WTC11 (cell line): ENCODE measurements at regions not wholly inside any gene's neighbourhood (a gene's known extent, or its start where the extent isn't known, plus 50 kb on each side); places are given as distances from the start of the nearest gene placed in this dataset.

Source experiments
- ATAC-seq: fragments of 200-7000 bp; cut with Tn5 transposase; 2 replicates; pipeline ENCODE4 v1.10.0; 2021; ENCODE audit warnings: mild to moderate bottlenecking, moderate library complexity
- CTCF ChIA-PET: fragments of 300-600 bp; sonication (Branson Sonifier 250); formaldehyde crosslinking; loops from one replicate; lab custom pipeline; 2021; ENCODE audit warnings: antibody characterized with exemption; lab: Charles Lee
- POLR2A ChIA-PET: fragments of 350-600 bp; sonication (Branson Sonifier 250); formaldehyde crosslinking; loops from one replicate; lab custom pipeline; 2021; ENCODE audit warnings: antibody characterized with exemption; lab: Charles Lee
- DNase-seq: peaks from one replicate; pipeline ENCODE4 v3.0.0; 2021; ENCODE audit warnings: low spot score
- H3K27ac Mint-ChIP-seq: 2 replicates; pipeline ENCODE4 v1.8.0; 2021; ENCODE audit warnings: mixed read lengths
- H3K27me3 Mint-ChIP-seq: 2 replicates; pipeline ENCODE4 v1.8.0; 2021; ENCODE audit warnings: low read depth, mild to moderate bottlenecking, moderate library complexity, mixed read lengths
- H3K36me3 Mint-ChIP-seq: 2 replicates; pipeline ENCODE4 v1.8.0; 2021; ENCODE audit warnings: mixed read lengths
- H3K4me1 Mint-ChIP-seq: 2 replicates; pipeline ENCODE4 v1.8.0; 2022; ENCODE audit warnings: mixed read lengths
- H3K4me3 Mint-ChIP-seq: 2 replicates; pipeline ENCODE4 v1.8.0; 2021; ENCODE audit warnings: mild to moderate bottlenecking, moderate library complexity, mixed read lengths
- H3K9me3 Mint-ChIP-seq: 2 replicates; pipeline ENCODE4 v1.8.0; 2021; ENCODE audit warnings: mixed read lengths
- ATF3 ChIP-seq: sonication (generic); formaldehyde crosslinking; conservative IDR thresholded peaks from 2 replicates; pipeline ENCODE4 v1.8.1; 2022; ENCODE audit warnings: mild to moderate bottlenecking, missing genetic modification reagents
- FOXK1 ChIP-seq: sonication (generic); formaldehyde crosslinking; IDR thresholded peaks from 2 replicates; pipeline ENCODE4 v1.8.0; 2022; ENCODE audit warnings: mild to moderate bottlenecking, moderate library complexity, missing genetic modification reagents
- GRHL2 ChIP-seq: fragments of 250-450 bp; sonication (Bioruptor Pico); IDR thresholded peaks from 2 replicates; pipeline ENCODE4 v1.8.0; 2022; ENCODE audit warnings: mild to moderate bottlenecking, moderate library complexity; ENCODE audit not compliant: insufficient replicate concordance, severe bottlenecking
- IRF2 ChIP-seq: sonication (generic); formaldehyde crosslinking; IDR thresholded peaks from 2 replicates; pipeline ENCODE4 v1.8.0; 2022; ENCODE audit warnings: low read depth, missing genetic modification reagents, borderline replicate concordance
- JAZF1 ChIP-seq: fragments of 250-450 bp; sonication (Bioruptor Pico); IDR thresholded peaks from 2 replicates; pipeline ENCODE4 v1.9.0; 2021; ENCODE audit warnings: moderate library complexity, mild to moderate bottlenecking, inconsistent platforms
- MXD4 ChIP-seq: fragments of 250-450 bp; sonication (Bioruptor Pico); IDR thresholded peaks from 2 replicates; pipeline ENCODE4 v1.8.0; 2021; ENCODE audit warnings: mild to moderate bottlenecking, moderate library complexity, borderline replicate concordance
- NFATC4 ChIP-seq: fragments of 250-450 bp; sonication (Bioruptor Pico); IDR thresholded peaks from 2 replicates; pipeline ENCODE4 v1.9.0; 2021; ENCODE audit warnings: mild to moderate bottlenecking
- NR1H2 ChIP-seq: sonication (generic); formaldehyde crosslinking; IDR thresholded peaks from 2 replicates; pipeline ENCODE4 v1.9.0; 2021; ENCODE audit warnings: mild to moderate bottlenecking, moderate library complexity, missing genetic modification reagents
- PRRX2 ChIP-seq: fragments of 250-450 bp; sonication (Bioruptor Pico); IDR thresholded peaks from 2 replicates; pipeline ENCODE4 v1.8.0; 2021; ENCODE audit warnings: mild to moderate bottlenecking
- SOX15 ChIP-seq: fragments of 250-450 bp; sonication (Bioruptor Pico); IDR thresholded peaks from 2 replicates; pipeline ENCODE4 v1.9.0; 2021; ENCODE audit warnings: mild to moderate bottlenecking
- SP1 ChIP-seq: sonication (generic); formaldehyde crosslinking; conservative IDR thresholded peaks from 2 replicates; pipeline ENCODE4 v1.8.1; 2022; ENCODE audit warnings: missing genetic modification reagents
- ZNF416 ChIP-seq: fragments of 250-450 bp; sonication (Bioruptor Pico); IDR thresholded peaks from 2 replicates; pipeline ENCODE4 v1.9.0; 2021; ENCODE audit warnings: mild to moderate bottlenecking, inconsistent platforms
- TF ChIP-seq, protein P1 (sequence below): sonication (generic); formaldehyde crosslinking; conservative IDR thresholded peaks from 2 replicates; pipeline ENCODE4 v1.8.1; 2023; ENCODE audit warnings: mild to moderate bottlenecking, low read depth, missing genetic modification reagents, moderate library complexity
- TF ChIP-seq, protein P2 (sequence below): fragments of 250-450 bp; sonication (Bioruptor Pico); conservative IDR thresholded peaks from 2 replicates; pipeline ENCODE4 v1.9.0; 2021; ENCODE audit warnings: mild to moderate bottlenecking
- TF ChIP-seq, protein P3 (sequence below): sonication (generic); formaldehyde crosslinking; IDR thresholded peaks from 2 replicates; pipeline ENCODE4 v1.8.0; 2023; ENCODE audit warnings: mild to moderate bottlenecking, missing genetic modification reagents

- TF ChIP-seq, protein P1, sequence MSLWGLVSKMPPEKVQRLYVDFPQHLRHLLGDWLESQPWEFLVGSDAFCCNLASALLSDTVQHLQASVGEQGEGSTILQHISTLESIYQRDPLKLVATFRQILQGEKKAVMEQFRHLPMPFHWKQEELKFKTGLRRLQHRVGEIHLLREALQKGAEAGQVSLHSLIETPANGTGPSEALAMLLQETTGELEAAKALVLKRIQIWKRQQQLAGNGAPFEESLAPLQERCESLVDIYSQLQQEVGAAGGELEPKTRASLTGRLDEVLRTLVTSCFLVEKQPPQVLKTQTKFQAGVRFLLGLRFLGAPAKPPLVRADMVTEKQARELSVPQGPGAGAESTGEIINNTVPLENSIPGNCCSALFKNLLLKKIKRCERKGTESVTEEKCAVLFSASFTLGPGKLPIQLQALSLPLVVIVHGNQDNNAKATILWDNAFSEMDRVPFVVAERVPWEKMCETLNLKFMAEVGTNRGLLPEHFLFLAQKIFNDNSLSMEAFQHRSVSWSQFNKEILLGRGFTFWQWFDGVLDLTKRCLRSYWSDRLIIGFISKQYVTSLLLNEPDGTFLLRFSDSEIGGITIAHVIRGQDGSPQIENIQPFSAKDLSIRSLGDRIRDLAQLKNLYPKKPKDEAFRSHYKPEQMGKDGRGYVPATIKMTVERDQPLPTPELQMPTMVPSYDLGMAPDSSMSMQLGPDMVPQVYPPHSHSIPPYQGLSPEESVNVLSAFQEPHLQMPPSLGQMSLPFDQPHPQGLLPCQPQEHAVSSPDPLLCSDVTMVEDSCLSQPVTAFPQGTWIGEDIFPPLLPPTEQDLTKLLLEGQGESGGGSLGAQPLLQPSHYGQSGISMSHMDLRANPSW (CRISPR knock-in tag) = no peak
- TF ChIP-seq FOXK1 (CRISPR knock-in tag) = no peak
Observed at GRCh38 chr3:5731100-5731499, 543.6 kb downstream of the EDEM1 start (continued).

- TF ChIP-seq SOX15 (CRISPR knock-in tag) (no peak), ZNF416 (no peak), MXD4 (CRISPR knock-in tag) (no peak), ATF3 (CRISPR knock-in tag) (no peak), JAZF1 (CRISPR knock-in tag) (no peak)
- TF ChIP-seq, all 79 proteins: peak for 0
- ATAC-seq = no peak
- POLR2A ChIA-PET = no interaction called here
- H3K27me3 Mint-ChIP-seq = peaks cover 3% of the 10 kb centered on the region; the same call in 1 of the 2 replicates
- H3K36me3 Mint-ChIP-seq = peaks cover 28% of the 10 kb centered on the region
- CTCF ChIA-PET = interaction anchor here (0.6 kb wide), 1 partner anchor 177 kb away, joined by 3 read pairs; no protein-coding TSS in a partner anchor
- DNase-seq = no peak
- H3K4me1 Mint-ChIP-seq = no peaks in the 10 kb centered on the region
- H3K4me3 Mint-ChIP-seq = no peak overlapping the region
- no peak overlapping the region for H3K27ac Mint-ChIP-seq
- H3K9me3 Mint-ChIP-seq = peaks cover 60% of the 10 kb centered on the region
Observed at GRCh38 chr3:5732081-5732480, 544.6 kb downstream of the EDEM1 start.

- H3K9me3 Mint-ChIP-seq = peaks cover 52% of the 10 kb centered on the region
- CTCF ChIA-PET = no interaction called here
- no peaks in the 10 kb centered on the region for H3K4me1 Mint-ChIP-seq
- H3K27me3 Mint-ChIP-seq = no peaks in the 10 kb centered on the region
- ATAC-seq (no peak), DNase-seq (no peak)
- POLR2A ChIA-PET = no interaction called here
- peaks cover 28% of the 10 kb centered on the region for H3K36me3 Mint-ChIP-seq
- H3K4me3 Mint-ChIP-seq = no peak overlapping the region
- no peak for TF ChIP-seq GRHL2 (CRISPR knock-in tag)
- TF ChIP-seq PRRX2 (CRISPR knock-in tag) = no peak
- TF ChIP-seq NR1H2 (CRISPR knock-in tag) = no peak
- H3K27ac Mint-ChIP-seq = no peak overlapping the region
Observed at GRCh38 chr3:5733995-5734394, 546.5 kb downstream of the EDEM1 start.

GRCh38 chr3:5735896-5736295 is 548.4 kb downstream of the EDEM1 start:
- H3K36me3 Mint-ChIP-seq = peaks cover 29% of the 10 kb centered on the region
- no peaks in the 10 kb centered on the region for H3K27me3 Mint-ChIP-seq
- CTCF ChIA-PET = no interaction called here
- peaks cover 47% of the 10 kb centered on the region for H3K9me3 Mint-ChIP-seq
- TF ChIP-seq, protein P2, sequence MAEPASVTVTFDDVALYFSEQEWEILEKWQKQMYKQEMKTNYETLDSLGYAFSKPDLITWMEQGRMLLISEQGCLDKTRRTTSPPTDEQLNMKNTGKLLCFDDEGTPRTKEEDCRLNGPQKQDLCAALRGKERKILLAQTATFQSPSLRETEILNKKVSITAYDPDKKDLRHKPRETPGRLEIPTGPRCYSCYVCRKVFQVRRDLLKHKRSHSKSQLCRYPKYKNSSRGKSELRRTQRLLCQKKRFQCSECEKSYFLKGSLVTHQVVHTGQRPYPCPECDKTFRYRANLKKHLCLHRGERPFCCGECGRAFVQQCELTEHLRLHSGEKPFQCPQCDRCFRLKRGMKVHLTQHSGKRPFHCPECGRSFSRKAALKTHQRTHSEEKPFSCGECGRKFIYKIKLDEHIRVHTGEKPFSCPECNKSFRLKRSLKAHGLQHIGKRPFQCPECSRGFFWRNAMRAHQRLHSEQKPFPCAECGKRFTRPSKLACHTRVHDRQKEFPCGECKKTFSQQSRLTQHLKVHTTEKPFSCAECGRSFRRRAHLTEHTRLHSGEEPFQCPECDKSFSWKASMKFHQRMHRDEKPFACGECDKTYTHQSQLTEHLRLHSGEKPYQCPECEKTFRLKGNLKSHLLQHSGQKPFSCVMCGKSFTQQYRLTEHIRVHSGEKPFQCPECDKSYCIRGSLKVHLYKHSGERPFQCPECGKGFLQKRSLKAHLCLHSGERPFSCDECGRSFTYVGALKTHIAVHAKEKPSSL = no peak
- TF ChIP-seq SP1 (CRISPR knock-in tag) (no peak), NFATC4 (CRISPR knock-in tag) (no peak), IRF2 (CRISPR knock-in tag) (no peak)
- TF ChIP-seq, protein P3, sequence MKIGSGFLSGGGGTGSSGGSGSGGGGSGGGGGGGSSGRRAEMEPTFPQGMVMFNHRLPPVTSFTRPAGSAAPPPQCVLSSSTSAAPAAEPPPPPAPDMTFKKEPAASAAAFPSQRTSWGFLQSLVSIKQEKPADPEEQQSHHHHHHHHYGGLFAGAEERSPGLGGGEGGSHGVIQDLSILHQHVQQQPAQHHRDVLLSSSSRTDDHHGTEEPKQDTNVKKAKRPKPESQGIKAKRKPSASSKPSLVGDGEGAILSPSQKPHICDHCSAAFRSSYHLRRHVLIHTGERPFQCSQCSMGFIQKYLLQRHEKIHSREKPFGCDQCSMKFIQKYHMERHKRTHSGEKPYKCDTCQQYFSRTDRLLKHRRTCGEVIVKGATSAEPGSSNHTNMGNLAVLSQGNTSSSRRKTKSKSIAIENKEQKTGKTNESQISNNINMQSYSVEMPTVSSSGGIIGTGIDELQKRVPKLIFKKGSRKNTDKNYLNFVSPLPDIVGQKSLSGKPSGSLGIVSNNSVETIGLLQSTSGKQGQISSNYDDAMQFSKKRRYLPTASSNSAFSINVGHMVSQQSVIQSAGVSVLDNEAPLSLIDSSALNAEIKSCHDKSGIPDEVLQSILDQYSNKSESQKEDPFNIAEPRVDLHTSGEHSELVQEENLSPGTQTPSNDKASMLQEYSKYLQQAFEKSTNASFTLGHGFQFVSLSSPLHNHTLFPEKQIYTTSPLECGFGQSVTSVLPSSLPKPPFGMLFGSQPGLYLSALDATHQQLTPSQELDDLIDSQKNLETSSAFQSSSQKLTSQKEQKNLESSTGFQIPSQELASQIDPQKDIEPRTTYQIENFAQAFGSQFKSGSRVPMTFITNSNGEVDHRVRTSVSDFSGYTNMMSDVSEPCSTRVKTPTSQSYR (CRISPR knock-in tag) = no peak
- TF ChIP-seq, all 79 proteins: peak for 0
- no peak overlapping the region for H3K27ac Mint-ChIP-seq
- POLR2A ChIA-PET = no interaction called here
- ATAC-seq = no peak
- H3K4me3 Mint-ChIP-seq = no peak overlapping the region
- 0 out of 2 replicates have a peak, but pooled peaks cover 2% of the 10 kb centered on the region for H3K4me1 Mint-ChIP-seq
- DNase-seq = no peak
